ENCODE measurements at regions not wholly inside any gene's neighbourhood (a gene's known extent, or its start where the extent isn't known, plus 50 kb on each side); places are given as distances from the start of the nearest gene placed in this dataset.

DNA sequence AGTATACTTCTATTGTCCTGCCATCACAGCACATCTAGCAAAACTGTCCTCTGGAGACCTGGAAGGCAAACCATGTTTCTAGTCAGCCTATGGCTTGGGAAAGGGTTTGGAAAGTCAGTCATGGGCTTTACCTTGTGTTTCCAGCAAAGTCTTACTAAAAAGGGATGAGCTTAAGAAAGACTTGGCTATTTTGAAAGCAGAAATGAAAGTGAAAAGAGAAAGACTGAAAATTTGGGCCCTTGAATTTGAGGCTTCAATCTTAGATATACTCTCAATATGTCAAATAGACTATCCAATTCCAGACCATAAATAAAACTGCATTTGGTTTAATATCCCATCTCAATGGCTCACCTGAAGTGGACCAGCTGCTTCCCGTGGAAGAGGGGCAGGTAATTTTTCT, 127.9 kb downstream of the ZNF330 start:
- Mint-ChIP-seq H3K4me1 (peaks cover 12% of the 10 kb centered on the region), H3K4me3 (no peak overlapping the region), H3K36me3 (no peaks in the 10 kb centered on the region), H3K27ac (no peak overlapping the region), H3K9me3 (no peaks in the 10 kb centered on the region), H3K27me3 (ENCODE audit: low read depth) (no peaks in the 10 kb centered on the region; the same call in 1 of the 2 replicates)
- TF ChIP-seq, protein P1, sequence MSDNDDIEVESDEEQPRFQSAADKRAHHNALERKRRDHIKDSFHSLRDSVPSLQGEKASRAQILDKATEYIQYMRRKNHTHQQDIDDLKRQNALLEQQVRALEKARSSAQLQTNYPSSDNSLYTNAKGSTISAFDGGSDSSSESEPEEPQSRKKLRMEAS (CRISPR knock-in tag; IDR thresholded peaks at IDR 0.05), result no peak
- no peak for TF ChIP-seq ZNF671 (CRISPR knock-in tag; IDR thresholded peaks at IDR 0.05)
- no peak for TF ChIP-seq MLX (CRISPR knock-in tag; IDR thresholded peaks at IDR 0.05)
- no peak for TF ChIP-seq ZNF263 (CRISPR knock-in tag; IDR thresholded peaks at IDR 0.05; ENCODE audit: low read depth)
- TF ChIP-seq HMGA2 (CRISPR knock-in tag; IDR thresholded peaks at IDR 0.05), result no peak
- no peak for TF ChIP-seq NFE2L1 (CRISPR knock-in tag; IDR thresholded peaks at IDR 0.05)
- no peak for ATAC-seq
- DNase-seq (ENCODE audit: low spot score), result no peak
- ChIA-PET CTCF (no interaction called here), POLR2A (no interaction called here)

DNA sequence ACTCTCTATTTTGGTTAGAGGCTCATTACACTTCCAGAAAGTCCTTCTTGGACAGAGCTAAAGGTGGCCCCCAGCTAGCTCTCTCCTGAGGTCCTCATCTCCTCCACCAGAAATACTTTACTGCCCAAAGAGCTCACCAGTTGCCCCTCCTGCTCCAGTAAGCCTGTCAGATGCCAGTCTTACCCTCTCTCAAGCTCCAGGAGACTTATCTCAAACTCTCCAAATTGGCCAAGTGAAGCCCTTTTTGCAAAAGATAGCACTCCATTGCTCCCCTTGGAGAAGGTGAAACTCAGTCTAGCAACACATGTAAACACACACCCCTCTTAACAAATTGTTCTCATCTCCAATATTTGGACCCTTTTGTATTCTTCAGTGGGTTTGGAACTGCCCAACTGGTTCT, 128.5 kb downstream of the ZNF330 start:
- ATAC-seq (no peak), DNase-seq (ENCODE audit: low spot score) (no peak)
- ChIA-PET CTCF (no interaction called here), POLR2A (no interaction called here)
- no peak overlapping the region for H3K27ac Mint-ChIP-seq
- H3K36me3 Mint-ChIP-seq, result no peaks in the 10 kb centered on the region
- H3K4me1 Mint-ChIP-seq, result peaks cover 12% of the 10 kb centered on the region
- peaks cover 6% of the 10 kb centered on the region; the same call in 1 of the 2 replicates for H3K9me3 Mint-ChIP-seq
- no peak overlapping the region for H3K4me3 Mint-ChIP-seq
- TF ChIP-seq TEAD1 (CRISPR knock-in tag; IDR thresholded peaks at IDR 0.05) (no peak), ZNF512 (CRISPR knock-in tag; IDR thresholded peaks at IDR 0.05; ENCODE audit: borderline replicate concordance) (no peak), ZNF425 (CRISPR knock-in tag; conservative IDR thresholded peaks at IDR 0.05) (no peak), GRHL2 (CRISPR knock-in tag; IDR thresholded peaks at IDR 0.05; ENCODE audit: insufficient replicate concordance, severe bottlenecking) (no peak), NR2C2 (CRISPR knock-in tag; IDR thresholded peaks at IDR 0.05) (no peak), SMAD4 (CRISPR knock-in tag; IDR thresholded peaks at IDR 0.05) (no peak), CTCF (IDR thresholded peaks at IDR 0.05) (no peak), ZNF219 (CRISPR knock-in tag; IDR thresholded peaks at IDR 0.05; ENCODE audit: borderline replicate concordance) (no peak)
- TF ChIP-seq, protein P1 (CRISPR knock-in tag; IDR thresholded peaks at IDR 0.05), result no peak
- TF ChIP-seq, protein P2, sequence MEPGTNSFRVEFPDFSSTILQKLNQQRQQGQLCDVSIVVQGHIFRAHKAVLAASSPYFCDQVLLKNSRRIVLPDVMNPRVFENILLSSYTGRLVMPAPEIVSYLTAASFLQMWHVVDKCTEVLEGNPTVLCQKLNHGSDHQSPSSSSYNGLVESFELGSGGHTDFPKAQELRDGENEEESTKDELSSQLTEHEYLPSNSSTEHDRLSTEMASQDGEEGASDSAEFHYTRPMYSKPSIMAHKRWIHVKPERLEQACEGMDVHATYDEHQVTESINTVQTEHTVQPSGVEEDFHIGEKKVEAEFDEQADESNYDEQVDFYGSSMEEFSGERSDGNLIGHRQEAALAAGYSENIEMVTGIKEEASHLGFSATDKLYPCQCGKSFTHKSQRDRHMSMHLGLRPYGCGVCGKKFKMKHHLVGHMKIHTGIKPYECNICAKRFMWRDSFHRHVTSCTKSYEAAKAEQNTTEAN (CRISPR knock-in tag; IDR thresholded peaks at IDR 0.05), result no peak
- TF ChIP-seq, protein P3, sequence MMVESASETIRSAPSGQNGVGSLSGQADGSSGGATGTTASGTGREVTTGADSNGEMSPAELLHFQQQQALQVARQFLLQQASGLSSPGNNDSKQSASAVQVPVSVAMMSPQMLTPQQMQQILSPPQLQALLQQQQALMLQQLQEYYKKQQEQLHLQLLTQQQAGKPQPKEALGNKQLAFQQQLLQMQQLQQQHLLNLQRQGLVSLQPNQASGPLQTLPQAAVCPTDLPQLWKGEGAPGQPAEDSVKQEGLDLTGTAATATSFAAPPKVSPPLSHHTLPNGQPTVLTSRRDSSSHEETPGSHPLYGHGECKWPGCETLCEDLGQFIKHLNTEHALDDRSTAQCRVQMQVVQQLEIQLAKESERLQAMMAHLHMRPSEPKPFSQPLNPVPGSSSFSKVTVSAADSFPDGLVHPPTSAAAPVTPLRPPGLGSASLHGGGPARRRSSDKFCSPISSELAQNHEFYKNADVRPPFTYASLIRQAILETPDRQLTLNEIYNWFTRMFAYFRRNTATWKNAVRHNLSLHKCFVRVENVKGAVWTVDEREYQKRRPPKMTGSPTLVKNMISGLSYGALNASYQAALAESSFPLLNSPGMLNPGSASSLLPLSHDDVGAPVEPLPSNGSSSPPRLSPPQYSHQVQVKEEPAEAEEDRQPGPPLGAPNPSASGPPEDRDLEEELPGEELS (CRISPR knock-in tag; IDR thresholded peaks at IDR 0.05), result no peak
- TF ChIP-seq, protein P4, sequence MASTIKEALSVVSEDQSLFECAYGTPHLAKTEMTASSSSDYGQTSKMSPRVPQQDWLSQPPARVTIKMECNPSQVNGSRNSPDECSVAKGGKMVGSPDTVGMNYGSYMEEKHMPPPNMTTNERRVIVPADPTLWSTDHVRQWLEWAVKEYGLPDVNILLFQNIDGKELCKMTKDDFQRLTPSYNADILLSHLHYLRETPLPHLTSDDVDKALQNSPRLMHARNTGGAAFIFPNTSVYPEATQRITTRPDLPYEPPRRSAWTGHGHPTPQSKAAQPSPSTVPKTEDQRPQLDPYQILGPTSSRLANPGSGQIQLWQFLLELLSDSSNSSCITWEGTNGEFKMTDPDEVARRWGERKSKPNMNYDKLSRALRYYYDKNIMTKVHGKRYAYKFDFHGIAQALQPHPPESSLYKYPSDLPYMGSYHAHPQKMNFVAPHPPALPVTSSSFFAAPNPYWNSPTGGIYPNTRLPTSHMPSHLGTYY (CRISPR knock-in tag; IDR thresholded peaks at IDR 0.05), result no peak
- no peaks in the 10 kb centered on the region; the same call in 1 of the 2 replicates for H3K27me3 Mint-ChIP-seq (ENCODE audit: low read depth)

Measured in WTC11 (cell line).